Activated CD4-positive, alpha-beta T cell treated with anti-CD3 and anti-CD28 coated beads for 48 hours (primary cell): ENCODE measurements at regions not wholly inside any gene's neighbourhood (a gene's known extent, or its start where the extent isn't known, plus 50 kb on each side); places are given as distances from the start of the nearest gene placed in this dataset.
"Not testable (repeated sequence)": the region's sequence is repeated elsewhere in the genome, so short reads cannot be mapped to it uniquely, and the experiment has no call there.

ENCODE experiments used
- DNase-seq: peaks from one replicate; pipeline ENCODE4 v3.0.0-alpha.2; 2020

DNA sequence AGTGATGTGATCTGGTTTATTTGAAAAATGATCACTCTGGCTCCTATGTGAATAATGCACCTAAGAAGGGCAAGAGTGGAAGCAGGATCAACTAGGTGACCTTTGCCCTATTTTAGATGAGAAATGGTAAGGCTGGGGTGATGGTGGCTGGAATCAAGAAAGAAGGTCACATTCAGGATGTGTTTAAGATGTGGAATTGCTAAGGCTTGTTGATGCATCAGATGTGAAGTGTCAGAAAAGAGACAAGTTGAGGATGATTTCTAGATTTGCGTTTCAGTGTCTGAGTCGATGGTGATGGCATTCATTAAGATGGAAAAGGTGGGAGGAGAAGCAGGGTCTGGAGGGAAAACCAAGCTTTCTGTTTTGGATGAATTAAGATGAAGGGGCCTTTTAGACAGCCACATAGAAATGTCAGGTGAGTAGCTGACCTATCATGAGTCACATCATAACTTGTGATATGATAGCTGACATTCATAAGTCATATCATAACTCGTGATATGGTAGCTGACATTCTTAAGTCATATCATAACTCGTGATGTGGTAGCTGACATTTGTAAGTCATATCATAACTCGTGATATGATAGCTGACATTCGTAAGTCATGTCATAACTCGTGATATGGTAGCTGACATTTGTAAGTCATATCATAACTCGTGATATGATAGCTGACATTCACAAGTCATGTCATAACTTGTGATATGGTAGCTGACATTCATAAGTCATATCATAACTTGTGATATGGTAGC lies 101.2 kb upstream of the SEC11C start:
- DNase-seq = no peak

DNA sequence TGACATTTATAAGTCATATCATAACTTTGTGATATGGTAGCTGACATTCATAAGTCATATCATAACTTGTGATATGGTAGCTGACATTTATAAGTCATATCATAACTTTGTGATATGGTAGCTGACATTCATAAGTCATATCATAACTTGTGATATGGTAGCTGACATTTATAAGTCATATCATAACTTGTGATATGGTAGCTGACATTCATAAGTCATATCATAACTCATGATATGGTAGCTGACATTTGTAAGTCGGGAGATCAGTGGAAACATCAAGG lies 100.7 kb upstream of the SEC11C start:
- DNase-seq = not testable (repeated sequence)

DNA sequence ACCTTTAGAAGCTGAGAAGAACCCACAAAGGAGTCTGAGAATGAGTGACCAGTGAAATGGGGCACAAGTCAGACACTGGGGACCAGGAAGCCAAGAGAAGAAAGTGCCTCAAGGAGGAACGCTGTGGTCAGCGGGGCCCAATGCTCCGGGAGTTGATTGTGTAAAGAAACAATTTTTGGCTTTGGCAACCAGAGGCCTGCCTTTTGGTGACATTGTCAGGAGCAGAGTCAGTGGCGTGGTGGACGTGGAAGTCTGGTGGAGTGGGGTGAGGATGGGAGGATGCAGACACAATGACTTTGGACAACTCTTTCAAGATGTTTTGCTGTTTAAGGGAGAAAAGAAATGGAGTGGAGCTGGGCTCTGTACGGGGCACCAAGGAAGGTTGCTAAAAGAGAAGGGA lies 100.2 kb upstream of the SEC11C start:
- no peak for DNase-seq

DNA sequence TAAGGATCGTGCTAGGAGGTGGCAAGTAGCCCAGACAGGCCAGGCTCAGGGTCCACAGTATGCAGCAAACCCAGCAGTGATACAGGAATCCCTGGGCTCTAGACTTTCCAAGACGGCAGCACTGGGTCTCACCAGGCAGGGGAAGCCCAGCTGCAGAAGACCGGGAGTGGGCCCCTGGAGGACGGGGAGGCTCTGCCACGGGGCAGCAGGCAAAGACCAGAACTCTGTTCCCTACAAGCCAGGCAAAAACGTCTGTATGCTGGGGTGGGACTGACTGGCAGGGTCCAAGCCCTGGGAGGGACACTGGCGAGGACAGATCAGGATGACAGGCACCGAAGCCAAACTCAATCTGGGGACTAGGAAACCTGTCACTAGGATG lies 98.9 kb upstream of the SEC11C start:
- DNase-seq = no peak

GRCh38 chr18:59041296-59041695 lies 98.4 kb upstream of the SEC11C start:
- no peak for DNase-seq

DNA sequence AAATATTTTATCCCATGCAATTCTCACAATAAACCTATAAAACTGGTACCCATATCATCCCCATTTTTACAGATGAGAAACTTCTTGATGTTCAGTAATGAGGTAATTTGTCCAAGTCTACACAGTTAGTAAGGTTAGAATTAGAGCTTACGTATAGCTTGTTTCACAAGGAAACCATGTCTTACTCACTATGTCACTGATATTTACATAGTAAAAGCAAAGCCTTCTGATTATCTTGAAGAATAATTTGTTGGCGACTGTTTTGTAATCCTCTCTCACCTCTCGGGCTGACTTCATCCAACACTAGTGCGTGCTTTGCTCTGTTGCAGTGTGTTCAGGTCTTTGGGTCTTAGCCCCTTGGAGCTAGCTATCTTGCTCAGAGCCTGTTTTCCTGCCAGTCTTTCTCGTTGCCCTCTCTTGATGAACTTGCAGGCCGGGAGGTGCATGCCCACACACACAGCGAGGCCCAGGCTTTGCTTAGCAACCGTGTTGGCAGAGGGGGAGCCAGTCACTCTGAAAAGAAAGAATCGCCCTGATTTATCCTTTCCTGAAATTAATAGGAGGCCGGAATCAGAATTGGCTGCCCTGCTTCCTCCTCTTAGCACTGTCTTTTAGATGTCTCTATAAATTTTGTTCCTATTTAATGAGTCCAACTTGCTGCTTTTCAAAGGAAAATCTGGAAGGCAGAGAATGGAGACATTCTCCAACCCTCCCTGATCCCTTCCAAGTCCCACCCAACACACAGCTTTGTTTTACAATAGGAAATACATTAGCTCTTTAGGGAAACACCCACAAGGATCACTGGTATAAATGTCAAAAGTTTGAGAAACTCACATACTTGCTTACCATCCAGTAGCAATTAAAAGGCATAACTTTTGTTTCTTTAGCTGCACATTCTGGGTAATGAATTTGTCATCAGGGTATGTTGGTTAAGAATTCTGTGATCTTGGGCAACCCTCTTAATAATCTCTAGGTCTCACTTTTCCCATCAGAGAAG lies 97.6 kb upstream of the SEC11C start:
- DNase-seq = no peak

DNA sequence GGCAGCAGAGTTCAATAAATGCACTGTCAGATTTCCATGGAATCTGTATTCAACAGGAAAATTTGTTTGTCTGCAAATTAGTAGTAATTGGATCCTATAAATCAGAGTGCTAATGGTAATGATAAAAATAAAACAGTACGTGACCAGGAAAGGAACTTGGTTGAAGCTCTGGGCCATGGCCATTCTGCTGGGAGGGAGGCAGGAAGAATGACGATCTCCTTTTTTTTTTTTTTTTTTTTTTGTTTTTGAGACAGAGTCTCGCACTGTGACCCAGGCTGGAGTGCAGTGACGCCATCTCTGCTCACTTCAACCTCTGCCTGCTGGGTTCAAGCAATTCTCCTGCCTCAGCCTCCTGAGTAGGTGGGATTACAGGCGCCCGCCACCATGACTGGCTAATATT lies 94.8 kb upstream of the SEC11C start:
- no peak for DNase-seq

GRCh38 chr18:59047321-59048047 lies 92.2 kb upstream of the SEC11C start:
- DNase-seq = no peak

DNA sequence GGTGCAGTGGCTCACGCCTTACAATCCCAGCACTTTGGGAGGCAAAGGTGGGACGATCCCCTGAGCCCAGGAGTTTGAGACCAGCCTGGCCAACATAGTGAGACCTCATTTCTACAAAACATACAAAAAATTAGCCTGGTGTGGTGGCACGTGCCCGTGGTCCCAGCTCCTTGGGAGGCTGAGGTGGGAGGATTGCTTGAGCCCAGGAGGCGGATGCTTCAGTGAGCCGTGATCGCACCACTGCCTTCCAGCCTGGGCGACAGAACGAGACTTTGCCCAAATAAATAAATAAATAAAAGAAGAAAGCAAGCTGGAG lies 91.7 kb upstream of the SEC11C start:
- DNase-seq = no peak

GRCh38 chr18:59048378-59048777 lies 91.3 kb upstream of the SEC11C start:
- no peak for DNase-seq

DNA sequence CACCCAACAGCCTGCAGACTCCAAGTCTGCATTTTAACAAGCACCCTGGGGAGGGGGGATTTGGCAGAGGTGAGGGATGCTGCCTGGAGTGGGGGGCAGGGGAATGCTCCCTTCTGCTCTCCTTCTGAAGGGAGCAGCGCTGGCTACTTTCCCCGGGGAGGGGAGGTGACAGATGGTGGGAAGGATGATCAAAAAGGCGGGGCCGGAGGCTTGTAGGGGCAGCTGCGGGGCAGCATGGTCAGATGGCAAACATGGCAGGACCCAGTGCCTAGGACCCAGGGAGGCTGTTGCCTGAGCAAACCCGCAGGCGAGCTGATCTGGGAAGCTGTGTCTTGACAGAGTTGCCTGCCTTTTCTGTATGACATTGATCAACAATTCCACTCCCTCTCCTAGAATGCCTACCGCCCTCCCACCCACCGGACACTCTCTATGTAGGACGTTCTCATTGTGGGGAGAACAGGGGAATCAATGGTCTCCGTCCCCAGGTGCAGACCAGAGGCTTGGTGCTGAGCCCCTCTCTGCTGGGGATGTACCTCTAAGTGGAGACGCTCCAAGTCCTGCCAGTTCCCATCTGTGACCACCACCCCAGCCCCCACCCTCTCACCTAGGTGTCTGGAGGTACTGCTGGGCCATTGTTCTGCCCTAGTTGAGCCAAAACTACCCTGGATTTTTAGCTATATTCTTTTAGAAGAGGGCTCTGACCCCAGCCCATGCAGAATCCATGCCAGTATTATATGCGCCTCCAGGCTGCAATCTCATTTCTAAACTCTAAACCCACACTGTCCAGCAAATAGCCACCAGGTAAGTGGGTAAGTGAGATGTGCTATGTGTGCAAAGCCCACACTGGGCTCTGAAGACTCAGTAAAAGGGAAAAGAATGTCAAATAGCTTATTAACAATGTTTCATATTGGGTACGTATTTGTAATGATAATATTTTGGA lies 89.7 kb upstream of the SEC11C start:
- DNase-seq = no peak

DNA sequence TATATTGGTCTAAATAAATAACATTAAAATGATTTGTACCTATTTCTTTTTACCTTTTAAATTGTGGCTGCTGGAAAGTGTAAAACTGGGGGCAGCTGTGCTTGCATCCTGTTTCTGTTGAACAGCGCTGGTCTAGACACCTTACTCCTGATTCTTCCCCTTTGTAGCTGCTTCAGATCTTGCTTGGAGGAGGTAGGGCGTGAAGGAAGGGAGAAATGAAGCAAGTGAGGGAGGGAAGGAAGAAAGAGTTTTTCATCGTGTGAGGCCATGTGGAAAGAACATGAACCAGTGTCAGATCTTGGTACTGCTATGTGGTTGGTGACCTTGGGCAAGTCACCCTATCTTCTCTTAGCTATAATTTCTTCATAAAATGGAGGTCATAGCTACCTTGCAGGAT lies 89.0 kb upstream of the SEC11C start:
- no peak for DNase-seq

GRCh38 chr18:59051470-59052165 lies 88.1 kb upstream of the SEC11C start:
- no peak for DNase-seq

- no peak for DNase-seq
Measured at GRCh38 chr18:59052965-59053820, 86.5 kb upstream of the SEC11C start.

DNA sequence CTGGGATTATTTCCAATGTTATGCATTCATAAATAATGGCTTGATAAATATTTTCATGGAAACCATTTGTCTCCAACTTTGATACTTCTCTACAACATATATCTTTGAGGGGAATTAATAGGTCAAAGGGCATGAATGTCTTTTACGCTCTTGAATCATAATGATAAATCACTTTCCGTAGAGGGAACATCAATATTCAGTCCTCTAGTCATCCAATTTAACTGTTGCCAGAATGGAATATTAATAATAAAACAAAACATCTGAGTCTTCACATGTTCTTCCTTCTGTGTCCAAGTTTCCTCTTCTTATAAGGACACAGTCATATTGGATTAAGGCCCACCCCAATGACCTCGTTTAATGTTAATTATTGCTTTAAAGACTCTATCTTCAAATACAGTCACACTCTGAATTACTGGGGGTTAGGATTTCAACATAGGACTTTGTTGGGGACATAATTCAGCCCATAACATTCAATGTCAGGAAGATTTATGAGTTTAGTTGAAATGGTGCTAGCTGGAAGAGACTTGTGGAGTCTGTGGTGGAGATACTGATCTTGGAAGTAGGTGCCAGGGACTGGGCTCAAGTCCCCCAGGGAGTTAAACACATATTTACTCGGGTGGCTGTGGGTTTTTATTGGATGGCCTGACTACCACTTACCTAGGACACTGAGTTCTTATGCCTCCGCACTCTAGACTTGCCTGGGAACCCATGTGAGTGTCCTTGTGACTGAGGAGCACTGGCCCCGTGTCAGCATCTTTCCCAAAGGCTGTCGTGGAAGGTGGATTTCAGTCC lies 85.0 kb upstream of the SEC11C start:
- DNase-seq = no peak

- DNase-seq = no peak
Measured at GRCh38 chr18:59055345-59056032, 84.2 kb upstream of the SEC11C start.

- DNase-seq = no peak
Measured at GRCh38 chr18:59056706-59057492, 82.8 kb upstream of the SEC11C start.

GRCh38 chr18:59057493-59057795 lies 82.2 kb upstream of the SEC11C start:
- no peak for DNase-seq

- DNase-seq = no peak
Measured at GRCh38 chr18:59057969-59058368, 81.7 kb upstream of the SEC11C start.
